T47D (cell line): ENCODE measurements at regions not wholly inside any gene's neighbourhood (a gene's known extent, or its start where the extent isn't known, plus 50 kb on each side); places are given as distances from the start of the nearest gene placed in this dataset.

ENCODE experiments used
- DNase-seq, 2 experiments: peaks; one replicate each; pipeline versions ENCODE4 v3.0.0 to v3.0.0-alpha.2; 2011 to 2012; ENCODE audit warnings: low read depth in 1 of 2, low spot score in 1 of 2
- JUND ChIP-seq: IDR thresholded peaks from 2 replicates; pipeline ENCODE4 v1.6.1; 2012; ENCODE audit warnings: low read depth
- in situ Hi-C: cut with HindIII; loops from 2 replicates; pipeline ENCODE4 v1.10.0; 2016; ENCODE audit warnings: low sequenced_read_pairs, low pct_unique_long_range_greater_than_20kb

DNA sequence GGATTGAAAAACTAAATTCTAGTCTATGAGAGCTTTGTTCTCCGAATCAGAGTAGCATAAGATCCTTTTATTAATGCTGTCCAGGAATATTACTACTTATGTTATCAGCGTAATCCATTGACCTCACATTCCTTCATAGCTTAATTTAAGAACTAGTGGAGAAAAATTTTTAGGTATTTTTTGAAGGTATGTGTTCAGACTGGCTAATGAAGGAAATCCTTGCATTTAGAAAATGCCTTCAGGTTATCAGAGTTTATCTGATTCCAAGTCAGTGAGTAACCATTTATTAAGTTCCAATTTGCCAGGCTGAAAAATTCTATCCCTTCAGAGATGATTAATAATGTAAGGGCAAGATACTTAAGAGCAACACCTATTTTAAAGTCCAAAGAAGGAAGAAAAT lies 338.2 kb upstream of the B3GALT2 start:
- in situ Hi-C loops: no loop called here
- TF ChIP-seq JUND: no peak
- DNase-seq: no peak

DNA sequence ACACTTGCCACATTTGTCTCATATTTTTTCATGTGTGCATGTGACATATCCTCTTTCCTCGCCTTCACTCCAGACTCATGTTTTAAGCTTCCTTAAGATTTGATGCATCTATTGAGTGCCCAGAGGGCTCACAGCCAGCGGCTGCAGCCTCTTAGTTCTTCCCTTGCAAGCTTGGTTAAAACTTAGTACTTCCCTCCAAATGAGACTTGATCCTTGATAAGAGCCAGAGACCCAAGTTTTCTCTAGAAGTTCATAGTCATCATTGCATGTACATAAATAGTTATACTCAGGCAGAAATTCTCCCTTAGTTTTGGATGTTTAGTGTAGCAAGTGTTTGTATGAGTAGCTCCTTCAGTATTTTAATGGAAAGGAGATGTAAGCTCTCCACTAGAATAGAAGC lies 337.6 kb upstream of the B3GALT2 start:
- in situ Hi-C loops: no loop called here
- no peak for TF ChIP-seq JUND
- no peak for DNase-seq

DNA sequence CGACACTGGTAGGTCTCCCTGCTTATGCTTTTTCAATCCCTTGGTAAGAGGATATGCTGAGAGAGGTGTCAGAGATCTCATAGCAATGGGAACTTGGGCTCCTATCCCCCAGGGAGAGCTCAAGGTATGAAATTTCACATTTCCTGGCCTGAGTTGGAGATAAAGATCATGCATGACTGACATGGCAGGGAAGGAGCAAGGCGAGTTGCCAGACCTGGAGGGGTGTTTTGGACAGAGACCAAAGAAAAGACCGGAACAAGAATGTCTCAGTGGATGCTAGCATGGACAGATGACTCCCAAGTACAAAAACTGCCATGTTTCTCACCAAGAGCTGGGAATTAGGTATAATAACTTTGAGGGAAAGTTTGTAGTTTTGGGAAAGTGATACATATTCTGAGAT lies 334.1 kb upstream of the B3GALT2 start:
- in situ Hi-C loops: no loop called here
- peak in 1 of 2 experiments; percentile 29 for DNase-seq
- TF ChIP-seq JUND: no peak

- TF ChIP-seq JUND: no peak
- in situ Hi-C loops: no loop called here
- peak; percentile 5 to 65 for DNase-seq
These were observed 333.5 kb upstream of the B3GALT2 start for GRCh38 chr1:193519922-193520321.

DNA sequence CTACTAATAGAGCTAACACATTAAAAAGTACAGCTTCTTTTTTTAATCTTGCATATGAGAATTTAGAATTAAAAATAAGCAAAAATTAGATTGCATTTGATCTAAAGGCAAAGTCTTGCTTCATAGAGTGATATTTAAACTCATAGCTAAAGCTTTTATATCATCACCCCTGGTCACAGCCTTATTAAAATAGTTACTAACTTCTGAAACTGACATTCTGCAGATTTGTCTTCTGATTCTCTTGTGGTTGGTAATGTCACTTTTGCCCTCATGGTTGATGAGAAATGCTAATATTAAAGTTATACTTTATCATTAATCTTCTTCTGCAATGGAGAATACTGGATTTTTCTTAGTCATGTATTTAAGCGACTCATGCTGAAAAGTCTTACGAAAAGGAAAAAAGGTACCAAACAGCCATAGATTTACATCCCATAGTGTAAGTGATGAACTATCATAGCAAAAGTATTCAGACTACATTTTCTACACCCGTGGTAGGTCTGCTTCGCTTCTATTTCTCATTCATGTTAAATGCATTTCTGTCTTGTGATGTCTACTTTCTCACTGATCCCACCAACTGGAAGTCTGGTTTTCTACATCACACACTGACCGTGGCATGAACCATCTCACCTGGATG lies 330.5 kb upstream of the B3GALT2 start:
- no peak for TF ChIP-seq JUND
- in situ Hi-C loops: no loop called here
- no peak for DNase-seq

GRCh38 chr1:193514397-193514796 lies 328.0 kb upstream of the B3GALT2 start:
- no peak for TF ChIP-seq JUND
- DNase-seq: no peak
- in situ Hi-C loops: no loop called here

GRCh38 chr1:193513032-193513431 lies 326.6 kb upstream of the B3GALT2 start:
- in situ Hi-C loops: no loop called here
- no peak for TF ChIP-seq JUND
- no peak for DNase-seq

DNA sequence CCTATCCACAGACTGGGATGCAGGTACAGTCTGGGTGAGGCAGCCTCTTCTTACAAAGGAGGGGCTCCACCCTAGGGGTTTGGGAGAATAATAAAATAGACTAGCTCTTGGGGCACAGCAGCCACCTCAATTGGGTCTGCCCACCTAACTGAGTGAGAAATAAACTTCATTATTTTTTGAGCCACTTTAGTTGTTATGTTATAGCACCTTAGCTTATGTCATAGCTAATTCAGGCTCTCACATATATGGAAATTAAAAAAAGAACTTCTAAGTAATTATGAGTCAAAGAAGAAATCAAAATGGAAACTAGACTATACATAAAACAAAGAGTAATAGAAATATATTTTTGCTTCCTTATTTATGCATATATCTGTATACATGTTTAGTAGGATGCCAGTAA lies 318.5 kb upstream of the B3GALT2 start:
- no peak for TF ChIP-seq JUND
- no peak for DNase-seq
- in situ Hi-C loops: no loop called here

DNA sequence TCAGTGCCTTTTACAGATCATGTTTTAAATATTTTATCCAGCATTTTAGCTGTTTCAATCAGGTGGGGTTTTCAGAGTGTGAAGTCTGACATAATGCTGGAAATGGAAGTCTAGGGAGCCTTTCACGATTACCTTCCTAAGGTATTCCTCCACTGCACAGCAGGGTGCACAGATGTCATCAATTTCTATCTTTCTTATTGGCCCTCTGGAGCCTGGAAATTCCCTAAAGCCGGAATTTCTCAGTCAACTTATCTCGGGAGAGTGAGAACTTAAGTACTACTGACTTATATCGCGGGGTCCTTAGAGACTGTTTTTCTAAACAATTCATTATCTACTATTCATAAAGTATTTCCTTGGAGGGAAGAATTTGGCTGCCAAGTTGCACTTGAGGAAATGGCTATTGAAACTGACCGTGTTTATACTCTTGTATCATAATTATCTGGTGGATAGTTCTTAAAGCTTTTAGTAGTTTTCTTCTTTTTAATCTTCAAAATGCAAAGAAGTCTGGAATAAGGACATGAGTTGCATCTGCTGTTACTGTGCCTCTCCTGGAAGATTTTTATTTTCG lies 311.8 kb upstream of the B3GALT2 start:
- in situ Hi-C loops: no loop called here
- no peak for TF ChIP-seq JUND
- no peak for DNase-seq

GRCh38 chr1:193494368-193494767 lies 308.0 kb upstream of the B3GALT2 start:
- no peak for DNase-seq
- TF ChIP-seq JUND: no peak
- in situ Hi-C loops: no loop called here

GRCh38 chr1:193489191-193489590 lies 302.8 kb upstream of the B3GALT2 start:
- in situ Hi-C loops: no loop called here
- DNase-seq: no peak
- no peak for TF ChIP-seq JUND

GRCh38 chr1:193487722-193488121 lies 301.3 kb upstream of the B3GALT2 start:
- in situ Hi-C loops: no loop called here
- no peak for DNase-seq
- TF ChIP-seq JUND: no peak

GRCh38 chr1:193486671-193487229 lies 300.3 kb upstream of the B3GALT2 start:
- no peak for TF ChIP-seq JUND
- DNase-seq: no peak
- in situ Hi-C loops: no loop called here

DNA sequence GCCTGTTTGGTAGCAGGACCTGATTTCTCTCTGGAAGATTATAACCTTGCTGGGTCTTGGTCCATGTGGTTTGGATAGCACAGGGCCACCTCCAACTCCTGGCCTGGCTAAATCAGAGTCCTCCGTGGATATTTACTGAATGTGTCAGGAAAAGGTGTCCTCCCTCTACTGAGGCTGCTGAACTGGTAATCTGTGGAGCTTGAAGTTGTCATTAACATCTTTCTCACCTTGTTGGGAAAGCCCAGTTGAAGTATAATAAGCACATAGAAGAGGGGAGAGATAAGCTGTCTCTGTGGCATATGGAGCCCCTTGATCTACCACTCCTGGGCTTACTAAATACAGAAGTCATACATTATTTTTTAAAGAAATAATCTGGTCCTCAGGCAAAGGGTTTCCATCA lies 294.3 kb upstream of the B3GALT2 start:
- DNase-seq: no peak
- TF ChIP-seq JUND: no peak
- in situ Hi-C loops: no loop called here
